HepG2 (cell line): ENCODE measurements at regions not wholly inside any gene's neighbourhood (a gene's known extent, or its start where the extent isn't known, plus 50 kb on each side); places are given as distances from the start of the nearest gene placed in this dataset.

Source experiments
- CBFB ChIP-seq: sonication (generic); formaldehyde crosslinking; IDR thresholded peaks from 2 replicates; pipeline ENCODE4 v1.4.0; 2020; ENCODE audit warnings: missing genetic modification reagents
- CREM ChIP-seq, 2 experiments: sonication (generic) in 1 of 2; formaldehyde crosslinking in 1 of 2; IDR thresholded peaks; 2 replicates each; pipeline versions ENCODE4 v1.4.0 to v1.6.1; 2016 to 2020; ENCODE audit warnings: antibody characterized with exemption in 1 of 2, mild to moderate bottlenecking in 1 of 2, missing genetic modification reagents in 1 of 2
- FOXK1 ChIP-seq: sonication (generic); formaldehyde crosslinking; IDR thresholded peaks from 2 replicates; pipeline ENCODE4 v1.4.0; 2020; ENCODE audit warnings: low read depth, missing genetic modification reagents, borderline replicate concordance
- GZF1 ChIP-seq: sonication (generic); formaldehyde crosslinking; IDR thresholded peaks from 2 replicates; pipeline ENCODE4 v1.5.1; 2020; ENCODE audit warnings: mild to moderate bottlenecking, missing genetic modification reagents
- HOXA5 ChIP-seq: sonication (generic); formaldehyde crosslinking; IDR thresholded peaks from 2 replicates; pipeline ENCODE4 v1.4.0; 2020; ENCODE audit warnings: missing genetic modification reagents
- JARID2 ChIP-seq: sonication (generic); formaldehyde crosslinking; IDR thresholded peaks from 2 replicates; pipeline ENCODE4 v1.8.1; 2023; ENCODE audit warnings: missing genetic modification reagents, inconsistent platforms; ENCODE audit not compliant: insufficient replicate concordance
- ONECUT2 ChIP-seq: sonication (generic); formaldehyde crosslinking; IDR thresholded peaks from 2 replicates; pipeline ENCODE4 v1.4.0; 2020; ENCODE audit warnings: missing genetic modification reagents
- RFX1 ChIP-seq: fragments of 450-650 bp; IDR thresholded peaks from 2 replicates; pipeline ENCODE4 v1.6.1; 2017
- SAP130 ChIP-seq: IDR thresholded peaks from 2 replicates; pipeline ENCODE4 v1.6.1; 2016; ENCODE audit warnings: low read depth
- SNRNP70 ChIP-seq: fragments of 200-400 bp; formaldehyde crosslinking; IDR thresholded peaks from 2 replicates; pipeline ENCODE4 v1.6.1; 2017; ENCODE audit warnings: mild to moderate bottlenecking, low read depth, low read length, moderate library complexity
- SRF ChIP-seq: IDR thresholded peaks from 2 replicates; pipeline ENCODE4 v1.6.1; 2011; ENCODE audit warnings: mild to moderate bottlenecking, low read depth, low read length, moderate library complexity
- TAF15 ChIP-seq: fragments of 200-400 bp; formaldehyde crosslinking; IDR thresholded peaks from one replicate; pipeline ENCODE4 v1.6.1; 2018; ENCODE audit warnings: mild to moderate bottlenecking, low read depth, low read length; ENCODE audit not compliant: poor library complexity, severe bottlenecking
- ZBTB42 ChIP-seq: sonication (generic); formaldehyde crosslinking; IDR thresholded peaks from 2 replicates; pipeline ENCODE4 v1.5.0; 2020; ENCODE audit warnings: mild to moderate bottlenecking, missing genetic modification reagents
- ZFP91 ChIP-seq: sonication (generic); formaldehyde crosslinking; IDR thresholded peaks from 2 replicates; pipeline ENCODE4 v1.9.0; 2022; ENCODE audit warnings: missing genetic modification reagents, mild to moderate bottlenecking, borderline replicate concordance
- ZNF180 ChIP-seq: sonication (generic); formaldehyde crosslinking; IDR thresholded peaks from 2 replicates; pipeline ENCODE4 v1.4.0; 2020; ENCODE audit warnings: low read depth, missing genetic modification reagents, borderline replicate concordance
- ZNF564 ChIP-seq: sonication (generic); formaldehyde crosslinking; IDR thresholded peaks from 2 replicates; pipeline ENCODE4 v1.8.1; 2023; ENCODE audit warnings: mild to moderate bottlenecking, missing genetic modification reagents
- ZNF619 ChIP-seq: sonication (generic); formaldehyde crosslinking; IDR thresholded peaks from 2 replicates; pipeline ENCODE4 v1.4.0; 2020; ENCODE audit warnings: mild to moderate bottlenecking, missing genetic modification reagents
- ZNF709 ChIP-seq: sonication (generic); formaldehyde crosslinking; IDR thresholded peaks from 2 replicates; pipeline ENCODE4 v1.5.0; 2020; ENCODE audit warnings: mild to moderate bottlenecking, missing genetic modification reagents
- ZNF749 ChIP-seq: sonication (generic); formaldehyde crosslinking; IDR thresholded peaks from 2 replicates; pipeline ENCODE4 v1.8.0; 2022; ENCODE audit warnings: mild to moderate bottlenecking, missing genetic modification reagents, moderate library complexity, borderline replicate concordance
- TF ChIP-seq, protein P1 (sequence below): sonication (generic); formaldehyde crosslinking; IDR thresholded peaks from 2 replicates; pipeline ENCODE4 v1.4.0; 2020; ENCODE audit warnings: missing genetic modification reagents
- TF ChIP-seq, protein P2 (sequence below): sonication (generic); formaldehyde crosslinking; IDR thresholded peaks from 2 replicates; pipeline ENCODE4 v1.4.0; 2020; ENCODE audit warnings: low read depth, mild to moderate bottlenecking, missing genetic modification reagents

DNA sequence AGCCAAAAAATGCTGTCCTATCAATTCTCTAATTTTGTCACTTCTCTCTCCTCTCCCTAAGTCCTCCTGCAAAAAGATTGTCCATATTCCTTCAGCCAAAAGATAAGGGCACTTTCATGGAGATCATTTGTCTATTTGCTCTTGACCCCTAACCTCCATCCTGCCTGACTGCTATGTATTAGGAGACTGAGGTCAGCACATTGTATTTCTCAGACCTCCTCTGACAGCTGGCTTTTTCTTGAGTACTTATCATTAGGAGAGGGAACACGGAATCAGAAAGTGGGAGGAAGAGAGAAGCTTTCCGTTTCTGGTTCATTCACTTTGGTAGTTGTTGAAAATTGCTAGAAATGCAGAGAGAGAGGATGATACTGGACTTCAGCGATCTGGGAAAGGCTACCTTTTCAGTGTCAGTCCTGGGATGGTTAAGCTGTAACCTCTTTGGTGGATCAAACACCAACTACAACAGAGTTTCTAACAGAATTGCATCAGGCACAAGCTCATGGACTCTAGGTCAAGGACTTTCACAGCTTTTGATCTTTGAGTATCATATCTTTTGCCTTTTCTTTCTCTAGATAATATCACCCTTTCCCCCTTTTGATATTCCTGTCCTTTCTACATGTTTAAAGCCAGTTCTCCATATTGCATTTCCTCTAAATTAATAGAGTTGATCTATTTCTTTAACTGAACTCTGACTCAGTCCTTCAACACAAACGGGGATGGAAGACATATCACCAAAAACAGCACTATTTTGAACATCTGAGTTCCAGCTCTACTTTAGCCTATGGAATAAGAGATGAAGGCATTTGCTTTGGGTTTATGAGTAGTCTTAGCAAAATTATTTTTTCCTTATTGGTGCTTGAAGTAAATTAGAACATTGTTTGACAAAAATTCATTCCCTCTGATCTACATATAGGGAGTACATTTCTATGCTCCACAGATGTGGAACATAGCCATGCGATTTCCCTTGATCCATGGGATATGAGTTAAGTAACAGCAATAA is 63.3 kb upstream of the KYNU start (continued):
- TF ChIP-seq ZFP91 (CRISPR knock-in tag) (no peak), ZNF180 (CRISPR knock-in tag) (no peak), GZF1 (no peak), TAF15 (no peak), JARID2 (CRISPR knock-in tag) (no peak), HOXA5 (CRISPR knock-in tag) (peak; percentile 15; the same call in 1 of the 2 replicates), ONECUT2 (CRISPR knock-in tag) (no peak), RFX1 (no peak), SNRNP70 (no peak), FOXK1 (peak; percentile 49; the same call in 1 of the 2 replicates), ZNF709 (CRISPR knock-in tag) (no peak), CBFB (CRISPR knock-in tag) (no peak), ZNF619 (CRISPR knock-in tag) (no peak), ZNF564 (no peak), SRF (no peak), ZBTB42 (no peak), ZNF749 (CRISPR knock-in tag) (no peak; the same call in 1 of the 2 replicates), CREM (IDR thresholded peaks at IDR 0.05) (peak; percentile 70; the same call in 1 of the 2 replicates), CREM (CRISPR knock-in tag; IDR thresholded peaks at IDR 0.05) (no peak), SAP130 (peak; percentile 51)
- TF ChIP-seq, protein P1, sequence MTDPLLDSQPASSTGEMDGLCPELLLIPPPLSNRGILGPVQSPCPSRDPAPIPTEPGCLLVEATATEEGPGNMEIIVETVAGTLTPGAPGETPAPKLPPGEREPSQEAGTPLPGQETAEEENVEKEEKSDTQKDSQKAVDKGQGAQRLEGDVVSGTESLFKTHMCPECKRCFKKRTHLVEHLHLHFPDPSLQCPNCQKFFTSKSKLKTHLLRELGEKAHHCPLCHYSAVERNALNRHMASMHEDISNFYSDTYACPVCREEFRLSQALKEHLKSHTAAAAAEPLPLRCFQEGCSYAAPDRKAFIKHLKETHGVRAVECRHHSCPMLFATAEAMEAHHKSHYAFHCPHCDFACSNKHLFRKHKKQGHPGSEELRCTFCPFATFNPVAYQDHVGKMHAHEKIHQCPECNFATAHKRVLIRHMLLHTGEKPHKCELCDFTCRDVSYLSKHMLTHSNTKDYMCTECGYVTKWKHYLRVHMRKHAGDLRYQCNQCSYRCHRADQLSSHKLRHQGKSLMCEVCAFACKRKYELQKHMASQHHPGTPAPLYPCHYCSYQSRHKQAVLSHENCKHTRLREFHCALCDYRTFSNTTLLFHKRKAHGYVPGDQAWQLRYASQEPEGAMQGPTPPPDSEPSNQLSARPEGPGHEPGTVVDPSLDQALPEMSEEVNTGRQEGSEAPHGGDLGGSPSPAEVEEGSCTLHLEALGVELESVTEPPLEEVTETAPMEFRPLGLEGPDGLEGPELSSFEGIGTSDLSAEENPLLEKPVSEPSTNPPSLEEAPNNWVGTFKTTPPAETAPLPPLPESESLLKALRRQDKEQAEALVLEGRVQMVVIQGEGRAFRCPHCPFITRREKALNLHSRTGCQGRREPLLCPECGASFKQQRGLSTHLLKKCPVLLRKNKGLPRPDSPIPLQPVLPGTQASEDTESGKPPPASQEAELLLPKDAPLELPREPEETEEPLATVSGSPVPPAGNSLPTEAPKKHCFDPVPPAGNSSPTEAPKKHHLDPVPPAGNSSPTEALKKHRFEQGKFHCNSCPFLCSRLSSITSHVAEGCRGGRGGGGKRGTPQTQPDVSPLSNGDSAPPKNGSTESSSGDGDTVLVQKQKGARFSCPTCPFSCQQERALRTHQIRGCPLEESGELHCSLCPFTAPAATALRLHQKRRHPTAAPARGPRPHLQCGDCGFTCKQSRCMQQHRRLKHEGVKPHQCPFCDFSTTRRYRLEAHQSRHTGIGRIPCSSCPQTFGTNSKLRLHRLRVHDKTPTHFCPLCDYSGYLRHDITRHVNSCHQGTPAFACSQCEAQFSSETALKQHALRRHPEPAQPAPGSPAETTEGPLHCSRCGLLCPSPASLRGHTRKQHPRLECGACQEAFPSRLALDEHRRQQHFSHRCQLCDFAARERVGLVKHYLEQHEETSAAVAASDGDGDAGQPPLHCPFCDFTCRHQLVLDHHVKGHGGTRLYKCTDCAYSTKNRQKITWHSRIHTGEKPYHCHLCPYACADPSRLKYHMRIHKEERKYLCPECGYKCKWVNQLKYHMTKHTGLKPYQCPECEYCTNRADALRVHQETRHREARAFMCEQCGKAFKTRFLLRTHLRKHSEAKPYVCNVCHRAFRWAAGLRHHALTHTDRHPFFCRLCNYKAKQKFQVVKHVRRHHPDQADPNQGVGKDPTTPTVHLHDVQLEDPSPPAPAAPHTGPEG (CRISPR knock-in tag): no peak
- TF ChIP-seq, protein P2, sequence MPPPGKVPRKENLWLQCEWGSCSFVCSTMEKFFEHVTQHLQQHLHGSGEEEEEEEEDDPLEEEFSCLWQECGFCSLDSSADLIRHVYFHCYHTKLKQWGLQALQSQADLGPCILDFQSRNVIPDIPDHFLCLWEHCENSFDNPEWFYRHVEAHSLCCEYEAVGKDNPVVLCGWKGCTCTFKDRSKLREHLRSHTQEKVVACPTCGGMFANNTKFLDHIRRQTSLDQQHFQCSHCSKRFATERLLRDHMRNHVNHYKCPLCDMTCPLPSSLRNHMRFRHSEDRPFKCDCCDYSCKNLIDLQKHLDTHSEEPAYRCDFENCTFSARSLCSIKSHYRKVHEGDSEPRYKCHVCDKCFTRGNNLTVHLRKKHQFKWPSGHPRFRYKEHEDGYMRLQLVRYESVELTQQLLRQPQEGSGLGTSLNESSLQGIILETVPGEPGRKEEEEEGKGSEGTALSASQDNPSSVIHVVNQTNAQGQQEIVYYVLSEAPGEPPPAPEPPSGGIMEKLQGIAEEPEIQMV (CRISPR knock-in tag): no peak
